ENCODE measurements at regions not wholly inside any gene's neighbourhood (a gene's known extent, or its start where the extent isn't known, plus 50 kb on each side); places are given as distances from the start of the nearest gene placed in this dataset.

GRCh38 chr2:105175231-105175630 is 66.3 kb upstream of the GPR45 start:
- H2AFZ ChIP-seq, result no peak overlapping the region
- no peak overlapping the region for H3K4me3 ChIP-seq
- no peaks in the 10 kb centered on the region for H4K20me1 ChIP-seq (ENCODE audit: insufficient read depth)
- no peak overlapping the region for H3K27ac ChIP-seq
- peaks cover 41% of the 10 kb centered on the region; the same call in 1 of the 2 replicates for H3K27me3 ChIP-seq (ENCODE audit: insufficient read depth, low read depth)
- H3K4me1 ChIP-seq (replicated peaks; ENCODE audit: insufficient read depth), result no peaks in the 10 kb centered on the region
- H3K9me3 ChIP-seq (ENCODE audit: insufficient read depth, low read depth), result no peaks in the 10 kb centered on the region
- no peaks in the 10 kb centered on the region for H3K79me2 ChIP-seq (ENCODE audit: low read depth)
- no peaks in the 10 kb centered on the region for H3F3A ChIP-seq (ENCODE audit: insufficient read depth, low read depth)
- no peak overlapping the region for H3K4me2 ChIP-seq
- no peaks in the 10 kb centered on the region for H3K9me2 ChIP-seq (ENCODE audit: insufficient read depth)
- CTCF ChIA-PET, result no interaction called here
- H3K36me3 ChIP-seq (ENCODE audit: low read depth), result no peaks in the 10 kb centered on the region
- intact Hi-C loops (cut with micrococcal nuclease; ENCODE audit: unreplicated experiment), result loop anchor here (10.0 kb wide), 1 partner anchor 60 kb away; no protein-coding TSS in a partner anchor
- TF ChIP-seq EZH2 (IDR thresholded peaks at IDR 0.05; ENCODE audit: low read depth) (no peak), CTCF (conservative IDR thresholded peaks at IDR 0.05) (no peak)
- DNase-seq, result peak in 1 of 2 experiments; percentile 50
- BruUV-seq (replicated peaks), result no TSS peak
- POLR2A ChIA-PET (ENCODE audit: unreplicated experiment), result no interaction called here

GRCh38 chr2:105176429-105176828 is 65.1 kb upstream of the GPR45 start:
- Histone ChIP-seq H4K20me1 (ENCODE audit: insufficient read depth) (no peaks in the 10 kb centered on the region), H3K9me3 (ENCODE audit: insufficient read depth, low read depth) (no peaks in the 10 kb centered on the region), H3K9me2 (ENCODE audit: insufficient read depth) (no peaks in the 10 kb centered on the region), H3K27me3 (ENCODE audit: insufficient read depth, low read depth) (peaks cover 36% of the 10 kb centered on the region), H3K36me3 (ENCODE audit: low read depth) (no peaks in the 10 kb centered on the region), H3K4me3 (no peak overlapping the region), H3K27ac (no peak overlapping the region), H3K79me2 (ENCODE audit: low read depth) (no peaks in the 10 kb centered on the region), H3K4me1 (replicated peaks; ENCODE audit: insufficient read depth) (no peaks in the 10 kb centered on the region), H3K4me2 (no peak overlapping the region), H2AFZ (no peak overlapping the region), H3F3A (ENCODE audit: insufficient read depth, low read depth) (no peaks in the 10 kb centered on the region)
- ChIA-PET POLR2A (ENCODE audit: unreplicated experiment) (no interaction called here), CTCF (no interaction called here)
- TF ChIP-seq CTCF (conservative IDR thresholded peaks at IDR 0.05), result no peak
- no peak for TF ChIP-seq EZH2 (IDR thresholded peaks at IDR 0.05; ENCODE audit: low read depth)
- DNase-seq, result no peak
- intact Hi-C loops (cut with micrococcal nuclease; ENCODE audit: unreplicated experiment), result loop anchor here (10.0 kb wide), 1 partner anchor 58 kb away; no protein-coding TSS in a partner anchor
- no TSS peak for BruUV-seq (replicated peaks)

GRCh38 chr2:105177008-105177407 is 64.5 kb upstream of the GPR45 start:
- H3K36me3 ChIP-seq (ENCODE audit: low read depth), result no peaks in the 10 kb centered on the region
- no peak overlapping the region for H2AFZ ChIP-seq
- H3K27me3 ChIP-seq (ENCODE audit: insufficient read depth, low read depth), result peaks cover 35% of the 10 kb centered on the region
- no peaks in the 10 kb centered on the region for H3K9me3 ChIP-seq (ENCODE audit: insufficient read depth, low read depth)
- H3K4me2 ChIP-seq, result no peak overlapping the region
- no peaks in the 10 kb centered on the region for H3K4me1 ChIP-seq (replicated peaks; ENCODE audit: insufficient read depth)
- no peaks in the 10 kb centered on the region for H4K20me1 ChIP-seq (ENCODE audit: insufficient read depth)
- H3K79me2 ChIP-seq (ENCODE audit: low read depth), result no peaks in the 10 kb centered on the region
- ChIA-PET POLR2A (ENCODE audit: unreplicated experiment) (no interaction called here), CTCF (no interaction called here)
- TF ChIP-seq EZH2 (IDR thresholded peaks at IDR 0.05; ENCODE audit: low read depth) (no peak), CTCF (conservative IDR thresholded peaks at IDR 0.05) (no peak)
- no peaks in the 10 kb centered on the region for H3K9me2 ChIP-seq (ENCODE audit: insufficient read depth)
- BruUV-seq (replicated peaks), result no TSS peak
- no peak overlapping the region for H3K4me3 ChIP-seq
- intact Hi-C loops (cut with micrococcal nuclease; ENCODE audit: unreplicated experiment), result loop anchor here (10.0 kb wide), 1 partner anchor 58 kb away; no protein-coding TSS in a partner anchor
- no peak for DNase-seq
- no peak overlapping the region for H3K27ac ChIP-seq
- H3F3A ChIP-seq (ENCODE audit: insufficient read depth, low read depth), result no peaks in the 10 kb centered on the region

Measured in PC-9 (cell line).